ENCODE measurements at regions not wholly inside any gene's neighbourhood (a gene's known extent, or its start where the extent isn't known, plus 50 kb on each side); places are given as distances from the start of the nearest gene placed in this dataset.

- H3K9ac ChIP-seq (ENCODE audit: low read depth in 2 of 2, low read length in 2 of 2) = no peak overlapping the region
- DNase-seq = no peak
- intact Hi-C loops (cut with DNase I) = no loop called here
- H3K36me3 ChIP-seq = no peaks in the 10 kb centered on the region
- no peak overlapping the region for H3K4me3 ChIP-seq
- H3K27ac ChIP-seq = no peak overlapping the region
- TF ChIP-seq, protein P1, sequence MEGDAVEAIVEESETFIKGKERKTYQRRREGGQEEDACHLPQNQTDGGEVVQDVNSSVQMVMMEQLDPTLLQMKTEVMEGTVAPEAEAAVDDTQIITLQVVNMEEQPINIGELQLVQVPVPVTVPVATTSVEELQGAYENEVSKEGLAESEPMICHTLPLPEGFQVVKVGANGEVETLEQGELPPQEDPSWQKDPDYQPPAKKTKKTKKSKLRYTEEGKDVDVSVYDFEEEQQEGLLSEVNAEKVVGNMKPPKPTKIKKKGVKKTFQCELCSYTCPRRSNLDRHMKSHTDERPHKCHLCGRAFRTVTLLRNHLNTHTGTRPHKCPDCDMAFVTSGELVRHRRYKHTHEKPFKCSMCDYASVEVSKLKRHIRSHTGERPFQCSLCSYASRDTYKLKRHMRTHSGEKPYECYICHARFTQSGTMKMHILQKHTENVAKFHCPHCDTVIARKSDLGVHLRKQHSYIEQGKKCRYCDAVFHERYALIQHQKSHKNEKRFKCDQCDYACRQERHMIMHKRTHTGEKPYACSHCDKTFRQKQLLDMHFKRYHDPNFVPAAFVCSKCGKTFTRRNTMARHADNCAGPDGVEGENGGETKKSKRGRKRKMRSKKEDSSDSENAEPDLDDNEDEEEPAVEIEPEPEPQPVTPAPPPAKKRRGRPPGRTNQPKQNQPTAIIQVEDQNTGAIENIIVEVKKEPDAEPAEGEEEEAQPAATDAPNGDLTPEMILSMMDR (IDR thresholded peaks at IDR 0.05) = no peak
- H3K9me3 ChIP-seq = no peaks in the 10 kb centered on the region
- no peaks in the 10 kb centered on the region for H3K4me1 ChIP-seq
- no peaks in the 10 kb centered on the region for H3K27me3 ChIP-seq
These were observed 93.7 kb upstream of the TBC1D5 start for GRCh38 chr3:17836092-17836491.

DNA sequence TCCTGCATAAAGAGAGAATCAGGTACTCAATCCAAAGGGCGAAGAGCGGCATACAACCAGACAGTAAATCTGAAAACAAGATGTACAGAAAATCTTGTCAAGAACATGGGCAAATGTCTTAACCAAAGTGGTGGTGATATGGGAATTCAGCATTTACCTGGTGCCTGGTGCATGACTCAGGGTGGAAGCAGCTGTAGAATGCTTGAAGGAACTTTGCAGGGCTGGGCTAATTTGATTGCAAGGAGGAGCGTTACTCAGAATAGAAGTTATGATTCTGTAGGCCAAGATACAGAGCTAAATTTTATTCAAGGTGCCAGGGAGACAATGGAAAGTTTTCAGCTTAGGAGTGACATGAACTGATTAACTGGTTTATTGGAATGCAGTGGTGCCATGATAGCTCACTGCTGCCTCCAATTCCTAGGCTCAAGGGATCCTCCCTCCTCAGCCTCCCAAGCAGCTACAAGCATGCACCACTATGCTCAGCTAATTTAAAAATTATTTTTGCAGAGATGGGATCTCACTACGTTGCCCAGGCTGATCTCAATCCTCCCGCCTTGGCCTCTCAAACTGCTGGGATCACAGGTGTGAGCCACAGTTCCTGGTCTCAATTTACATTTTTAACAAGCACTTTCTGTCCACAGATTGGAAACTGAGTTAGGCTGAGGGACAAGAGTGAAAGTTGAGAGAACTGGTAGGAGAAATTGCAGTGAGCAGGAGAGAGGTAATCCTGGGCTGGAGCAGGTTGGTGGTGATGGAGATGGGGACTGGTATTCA lies 91.5 kb upstream of the TBC1D5 start:
- H3K9me3 ChIP-seq = no peaks in the 10 kb centered on the region
- intact Hi-C loops (cut with DNase I) = no loop called here

GRCh38 chr3:17832016-17832415 lies 89.6 kb upstream of the TBC1D5 start:
- H3K27ac ChIP-seq = no peak overlapping the region
- TF ChIP-seq, protein P1 (IDR thresholded peaks at IDR 0.05) = no peak
- no peaks in the 10 kb centered on the region for H3K27me3 ChIP-seq
- no peak for DNase-seq
- intact Hi-C loops (cut with DNase I) = no loop called here
- no peak overlapping the region for H3K9ac ChIP-seq (ENCODE audit: low read depth in 2 of 2, low read length in 2 of 2)
- no peak overlapping the region for H3K4me3 ChIP-seq
- no peaks in the 10 kb centered on the region for H3K36me3 ChIP-seq
- H3K9me3 ChIP-seq = no peaks in the 10 kb centered on the region
- H3K4me1 ChIP-seq = no peaks in the 10 kb centered on the region

More for the DNA sequence above, 91.5 kb upstream of the TBC1D5 start:
- TF ChIP-seq, protein P1 (IDR thresholded peaks at IDR 0.05) = no peak
- Histone ChIP-seq H3K9ac (ENCODE audit: low read depth in 2 of 2, low read length in 2 of 2) (no peak overlapping the region), H3K4me1 (no peaks in the 10 kb centered on the region), H3K27ac (no peak overlapping the region), H3K36me3 (no peaks in the 10 kb centered on the region), H3K27me3 (no peaks in the 10 kb centered on the region), H3K4me3 (no peak overlapping the region)
- DNase-seq = no peak

GRCh38 chr3:17831366-17831765 lies 88.9 kb upstream of the TBC1D5 start:
- intact Hi-C loops (cut with DNase I) = no loop called here
- Histone ChIP-seq H3K9me3 (no peaks in the 10 kb centered on the region), H3K36me3 (no peaks in the 10 kb centered on the region), H3K4me1 (no peaks in the 10 kb centered on the region), H3K9ac (ENCODE audit: low read depth in 2 of 2, low read length in 2 of 2) (no peak overlapping the region), H3K27me3 (no peaks in the 10 kb centered on the region), H3K4me3 (no peak overlapping the region), H3K27ac (no peak overlapping the region)
- TF ChIP-seq, protein P1 (IDR thresholded peaks at IDR 0.05) = no peak
- no peak for DNase-seq

DNA sequence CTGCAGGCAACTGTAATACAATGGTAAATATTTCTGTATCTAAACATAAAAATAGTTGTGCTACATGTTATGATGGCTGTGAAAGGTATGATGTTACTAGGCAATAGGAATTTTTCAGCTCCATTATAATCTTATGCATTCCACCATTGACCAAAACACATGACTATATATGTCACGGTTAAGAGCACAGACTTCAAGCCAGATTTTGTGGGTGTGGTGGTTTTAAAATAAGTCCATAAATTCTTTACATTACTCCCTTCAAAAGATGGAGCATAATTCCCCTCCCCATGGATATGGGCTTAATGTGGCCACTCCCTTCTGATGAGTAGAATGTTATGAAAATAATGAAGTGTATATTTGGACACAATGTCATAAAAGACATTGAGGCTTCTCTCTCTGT lies 88.4 kb upstream of the TBC1D5 start:
- TF ChIP-seq, protein P1 (IDR thresholded peaks at IDR 0.05) = no peak
- no peak overlapping the region for H3K4me3 ChIP-seq
- DNase-seq = no peak
- intact Hi-C loops (cut with DNase I) = no loop called here
- H3K27me3 ChIP-seq = no peaks in the 10 kb centered on the region
- no peaks in the 10 kb centered on the region for H3K36me3 ChIP-seq
- H3K27ac ChIP-seq = no peak overlapping the region
- no peaks in the 10 kb centered on the region for H3K9me3 ChIP-seq
- H3K4me1 ChIP-seq = no peaks in the 10 kb centered on the region
- H3K9ac ChIP-seq (ENCODE audit: low read depth in 2 of 2, low read length in 2 of 2) = no peak overlapping the region
